Neural cell (in vitro differentiated cells): ENCODE measurements at regions not wholly inside any gene's neighbourhood (a gene's known extent, or its start where the extent isn't known, plus 50 kb on each side); places are given as distances from the start of the nearest gene placed in this dataset.

Source experiments
- EP300 ChIP-seq: fragments of 450-650 bp; conservative IDR thresholded peaks from 2 replicates; pipeline ENCODE4 v1.6.1; 2014; ENCODE audit warnings: antibody characterized with exemption, mild to moderate bottlenecking, moderate library complexity; ENCODE audit not compliant: poor library complexity, severe bottlenecking
- EZH2 ChIP-seq: fragments of 200-600, 300-800 bp; shearing (Covaris generic), sonication (generic); IDR thresholded peaks from 2 replicates; pipeline ENCODE4 v1.6.1; 2014; ENCODE audit warnings: antibody characterized with exemption, low read length, borderline replicate concordance, mild to moderate bottlenecking; ENCODE audit not compliant: insufficient read depth, poor library complexity, severe bottlenecking
- POLR2AphosphoS5 ChIP-seq: IDR thresholded peaks from 2 replicates; pipeline ENCODE4 v1.6.1; 2012
- RAD21 ChIP-seq: fragments of 450-650 bp; conservative IDR thresholded peaks from 2 replicates; pipeline ENCODE4 v1.6.1; 2014; ENCODE audit warnings: antibody characterized with exemption, mild to moderate bottlenecking, moderate library complexity
- TAF1 ChIP-seq: IDR thresholded peaks from 2 replicates; pipeline ENCODE4 v1.6.1; 2012; ENCODE audit warnings: low read depth
- TF ChIP-seq, protein P1 (sequence below): IDR thresholded peaks from 2 replicates; pipeline ENCODE4 v1.6.1; 2012; ENCODE audit warnings: borderline replicate concordance
- TF ChIP-seq, protein P2 (sequence below): fragments of 450-650 bp; IDR thresholded peaks from 2 replicates; pipeline ENCODE4 v1.5.1; 2014; ENCODE audit warnings: antibody characterized with exemption, mild to moderate bottlenecking, moderate library complexity; ENCODE audit not compliant: poor library complexity, severe bottlenecking

DNA sequence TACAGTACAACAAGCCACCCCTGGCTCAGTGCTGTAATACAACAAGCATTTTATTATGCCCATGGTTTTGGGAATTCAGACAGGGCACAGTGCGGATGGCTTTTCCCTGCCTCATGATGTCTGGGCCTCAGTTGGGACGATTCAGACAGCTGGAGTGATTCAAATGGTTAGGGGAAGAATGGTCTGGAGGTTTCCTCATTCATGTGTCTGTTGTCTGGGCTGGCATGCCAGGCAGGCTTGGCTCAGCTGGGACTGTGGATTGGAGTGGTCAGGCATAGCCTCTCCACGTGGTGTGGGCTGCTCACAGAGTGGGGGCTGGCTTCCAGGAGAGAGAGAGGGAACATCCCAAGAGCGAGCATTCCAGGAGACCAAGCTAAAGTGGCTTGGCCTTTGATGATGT is 164.4 kb downstream of the C11orf91 start:
- TF ChIP-seq, protein P1, sequence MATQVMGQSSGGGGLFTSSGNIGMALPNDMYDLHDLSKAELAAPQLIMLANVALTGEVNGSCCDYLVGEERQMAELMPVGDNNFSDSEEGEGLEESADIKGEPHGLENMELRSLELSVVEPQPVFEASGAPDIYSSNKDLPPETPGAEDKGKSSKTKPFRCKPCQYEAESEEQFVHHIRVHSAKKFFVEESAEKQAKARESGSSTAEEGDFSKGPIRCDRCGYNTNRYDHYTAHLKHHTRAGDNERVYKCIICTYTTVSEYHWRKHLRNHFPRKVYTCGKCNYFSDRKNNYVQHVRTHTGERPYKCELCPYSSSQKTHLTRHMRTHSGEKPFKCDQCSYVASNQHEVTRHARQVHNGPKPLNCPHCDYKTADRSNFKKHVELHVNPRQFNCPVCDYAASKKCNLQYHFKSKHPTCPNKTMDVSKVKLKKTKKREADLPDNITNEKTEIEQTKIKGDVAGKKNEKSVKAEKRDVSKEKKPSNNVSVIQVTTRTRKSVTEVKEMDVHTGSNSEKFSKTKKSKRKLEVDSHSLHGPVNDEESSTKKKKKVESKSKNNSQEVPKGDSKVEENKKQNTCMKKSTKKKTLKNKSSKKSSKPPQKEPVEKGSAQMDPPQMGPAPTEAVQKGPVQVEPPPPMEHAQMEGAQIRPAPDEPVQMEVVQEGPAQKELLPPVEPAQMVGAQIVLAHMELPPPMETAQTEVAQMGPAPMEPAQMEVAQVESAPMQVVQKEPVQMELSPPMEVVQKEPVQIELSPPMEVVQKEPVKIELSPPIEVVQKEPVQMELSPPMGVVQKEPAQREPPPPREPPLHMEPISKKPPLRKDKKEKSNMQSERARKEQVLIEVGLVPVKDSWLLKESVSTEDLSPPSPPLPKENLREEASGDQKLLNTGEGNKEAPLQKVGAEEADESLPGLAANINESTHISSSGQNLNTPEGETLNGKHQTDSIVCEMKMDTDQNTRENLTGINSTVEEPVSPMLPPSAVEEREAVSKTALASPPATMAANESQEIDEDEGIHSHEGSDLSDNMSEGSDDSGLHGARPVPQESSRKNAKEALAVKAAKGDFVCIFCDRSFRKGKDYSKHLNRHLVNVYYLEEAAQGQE, result no peak
- TF ChIP-seq POLR2AphosphoS5, result no peak
- TF ChIP-seq, protein P2, sequence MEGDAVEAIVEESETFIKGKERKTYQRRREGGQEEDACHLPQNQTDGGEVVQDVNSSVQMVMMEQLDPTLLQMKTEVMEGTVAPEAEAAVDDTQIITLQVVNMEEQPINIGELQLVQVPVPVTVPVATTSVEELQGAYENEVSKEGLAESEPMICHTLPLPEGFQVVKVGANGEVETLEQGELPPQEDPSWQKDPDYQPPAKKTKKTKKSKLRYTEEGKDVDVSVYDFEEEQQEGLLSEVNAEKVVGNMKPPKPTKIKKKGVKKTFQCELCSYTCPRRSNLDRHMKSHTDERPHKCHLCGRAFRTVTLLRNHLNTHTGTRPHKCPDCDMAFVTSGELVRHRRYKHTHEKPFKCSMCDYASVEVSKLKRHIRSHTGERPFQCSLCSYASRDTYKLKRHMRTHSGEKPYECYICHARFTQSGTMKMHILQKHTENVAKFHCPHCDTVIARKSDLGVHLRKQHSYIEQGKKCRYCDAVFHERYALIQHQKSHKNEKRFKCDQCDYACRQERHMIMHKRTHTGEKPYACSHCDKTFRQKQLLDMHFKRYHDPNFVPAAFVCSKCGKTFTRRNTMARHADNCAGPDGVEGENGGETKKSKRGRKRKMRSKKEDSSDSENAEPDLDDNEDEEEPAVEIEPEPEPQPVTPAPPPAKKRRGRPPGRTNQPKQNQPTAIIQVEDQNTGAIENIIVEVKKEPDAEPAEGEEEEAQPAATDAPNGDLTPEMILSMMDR, result no peak
- no peak for TF ChIP-seq TAF1
- no peak for TF ChIP-seq EZH2
- no peak for TF ChIP-seq EP300
- TF ChIP-seq RAD21, result no peak
